SK-N-MC (cell line): ENCODE measurements at regions not wholly inside any gene's neighbourhood (a gene's known extent, or its start where the extent isn't known, plus 50 kb on each side); places are given as distances from the start of the nearest gene placed in this dataset.
A peak's percentile ranks its signal among the peaks of the same experiment; 100 is the strongest.

Source experiments
- DNase-seq: peaks from one replicate; pipeline ENCODE4 v3.0.0-alpha.2; 2011; ENCODE audit warnings: low read depth, low spot score
- H3K27ac ChIP-seq: fragments of 200-600 bp; sonication (generic); 2 replicates; pipeline ENCODE4 v1.5.1; 2016; ENCODE audit warnings: mixed run types
- H3K36me3 ChIP-seq: fragments of 200-600 bp; sonication (generic); 2 replicates; pipeline ENCODE4 v1.6.1; 2017; ENCODE audit warnings: antibody characterized with exemption, low read length, mixed read lengths; ENCODE audit not compliant: insufficient read depth
- H3K4me3 ChIP-seq: fragments of 200-600 bp; sonication (generic); 2 replicates; pipeline ENCODE4 v1.5.1; 2016
- H3K9ac ChIP-seq: fragments of 200-600 bp; sonication (generic); 2 replicates; pipeline ENCODE4 v1.8.0; 2017; ENCODE audit warnings: mixed run types, mixed read lengths; ENCODE audit not compliant: insufficient read length
- H3K9me3 ChIP-seq: fragments of 200-600 bp; sonication (generic); 2 replicates; pipeline ENCODE4 v1.6.1; 2017; ENCODE audit warnings: low read depth, mild to moderate bottlenecking, antibody characterized with exemption, low read length, moderate library complexity, mixed read lengths
- EZH2 ChIP-seq: fragments of 200-600 bp; sonication (generic); IDR thresholded peaks from one replicate; pipeline ENCODE4 v1.6.1; 2017; ENCODE audit warnings: antibody characterized with exemption
- FOXP2 ChIP-seq: optimal IDR thresholded peaks from 2 replicates; pipeline ENCODE3; 2011; ENCODE audit warnings: mild to moderate bottlenecking, moderate library complexity; ENCODE audit not compliant: insufficient read depth; ENCODE audit errors: extremely low read length, control extremely low read depth
- POLR2AphosphoS5 ChIP-seq: IDR thresholded peaks from 2 replicates; pipeline ENCODE4 v1.6.1; 2012; ENCODE audit warnings: mild to moderate bottlenecking, low read depth, low read length, borderline replicate concordance

DNA sequence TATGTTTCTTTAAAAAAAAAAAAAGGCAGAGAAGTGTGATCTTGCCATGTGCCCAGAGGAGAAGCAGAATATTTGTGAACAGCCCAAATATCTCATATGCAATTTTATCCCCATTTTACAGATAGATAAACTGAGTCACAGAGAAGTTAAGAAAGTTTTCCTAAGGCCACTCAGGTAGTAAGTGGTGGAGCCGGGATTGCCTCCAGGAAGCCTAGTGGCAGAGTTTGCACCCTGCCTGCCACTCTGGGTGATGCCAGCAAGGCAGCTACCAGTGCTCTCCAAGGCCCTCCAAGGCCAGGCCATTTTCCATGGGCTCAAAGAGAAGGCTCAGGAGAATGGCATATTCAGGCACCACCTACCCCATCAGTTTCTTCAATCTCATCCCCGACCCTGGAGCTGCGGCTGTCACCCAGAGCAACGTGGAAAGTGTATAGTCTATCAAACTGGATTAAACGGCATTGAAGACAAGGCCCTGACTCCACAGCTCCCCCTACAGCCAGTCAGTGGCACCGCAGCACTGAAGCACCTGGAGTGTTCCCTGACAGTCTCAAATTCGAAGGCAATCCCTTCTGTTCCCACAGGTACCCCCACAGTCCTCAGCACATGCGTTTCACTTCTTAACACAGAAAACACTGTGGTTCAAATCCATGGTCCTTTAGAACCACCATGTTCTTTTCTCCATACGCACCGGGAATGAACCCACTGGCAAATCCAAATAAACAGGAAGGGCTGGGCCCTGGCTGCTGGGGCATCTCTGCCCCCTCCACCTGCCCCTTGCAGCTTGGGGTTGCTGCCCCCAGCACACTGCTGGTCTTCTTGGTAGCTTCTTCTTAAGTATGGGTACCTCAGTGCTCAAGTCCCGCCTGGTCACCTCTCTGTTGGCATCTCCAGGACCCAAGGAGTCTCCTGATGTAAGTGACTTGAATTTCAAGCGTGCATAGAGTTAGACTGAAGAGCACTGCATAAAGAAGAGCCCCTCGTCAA is 175.3 kb downstream of the INHBB start:
- DNase-seq, result no peak

DNA sequence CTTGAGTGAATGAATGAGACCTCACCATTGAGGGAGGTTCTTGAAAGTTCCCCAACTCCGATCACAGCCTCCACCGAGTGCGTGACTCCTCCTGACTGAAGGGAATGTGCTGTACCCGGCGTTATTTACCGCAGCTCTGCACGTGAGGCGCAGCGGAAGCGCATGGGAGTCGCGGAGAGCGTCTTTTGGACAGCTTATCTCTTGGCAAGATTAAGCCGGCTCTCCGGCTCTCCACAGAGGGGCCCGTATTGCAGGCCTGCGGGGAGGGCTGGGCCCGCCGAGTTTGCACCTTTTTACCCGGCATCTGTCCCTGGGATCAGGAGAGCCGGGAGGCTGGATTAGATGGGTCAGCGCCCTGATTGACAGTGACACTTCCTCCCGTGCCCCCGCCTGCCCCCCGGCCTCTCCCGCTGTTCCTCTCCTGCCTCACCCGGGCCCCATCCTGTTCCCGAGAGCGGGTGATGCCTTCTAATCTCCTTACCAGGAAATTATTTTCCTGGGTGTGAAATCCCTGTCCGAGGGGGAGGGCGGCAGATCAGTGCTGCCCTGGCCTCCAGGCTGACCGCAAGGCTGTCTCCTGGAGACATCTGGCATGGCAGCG is 176.3 kb downstream of the INHBB start:
- H3K36me3 ChIP-seq, result no peaks in the 10 kb centered on the region
- DNase-seq, result no peak
- H3K9me3 ChIP-seq, result no peaks in the 10 kb centered on the region
- H3K27ac ChIP-seq, result no peak overlapping the region
- TF ChIP-seq POLR2AphosphoS5 (no peak), EZH2 (peak; percentile 6), FOXP2 (no peak)
- no peak overlapping the region for H3K4me3 ChIP-seq
- no peak overlapping the region for H3K9ac ChIP-seq

More for the DNA sequence above, 175.3 kb downstream of the INHBB start:
- Histone ChIP-seq H3K9me3 (no peaks in the 10 kb centered on the region), H3K4me3 (no peak overlapping the region), H3K36me3 (no peaks in the 10 kb centered on the region), H3K9ac (no peak overlapping the region), H3K27ac (no peak overlapping the region)
- no peak for TF ChIP-seq EZH2
- TF ChIP-seq FOXP2, result no peak
- no peak for TF ChIP-seq POLR2AphosphoS5

DNA sequence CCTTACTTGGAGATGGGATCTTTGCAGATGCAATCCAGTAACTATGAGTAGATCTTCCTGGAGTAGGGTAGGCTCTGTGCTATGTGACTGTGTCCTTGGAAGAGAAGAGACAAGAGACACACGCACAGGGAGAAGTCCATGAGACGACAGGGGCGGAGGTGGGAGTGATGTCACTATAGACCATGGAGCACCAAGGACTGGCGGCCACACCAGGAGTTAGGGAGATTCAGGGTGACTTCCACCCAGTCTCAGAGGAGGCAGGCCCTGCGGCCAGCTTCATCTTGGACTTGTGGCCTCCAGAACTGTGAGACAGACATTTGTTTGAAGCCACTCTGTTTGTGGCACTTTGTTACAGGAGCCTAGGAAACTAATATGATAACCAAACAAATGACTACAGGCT is 177.8 kb downstream of the INHBB start:
- no peak overlapping the region for H3K27ac ChIP-seq
- DNase-seq, result no peak
- H3K4me3 ChIP-seq, result no peak overlapping the region
- no peaks in the 10 kb centered on the region for H3K36me3 ChIP-seq
- no peak overlapping the region for H3K9ac ChIP-seq
- TF ChIP-seq EZH2, result no peak
- TF ChIP-seq FOXP2, result no peak
- no peak for TF ChIP-seq POLR2AphosphoS5
- no peaks in the 10 kb centered on the region for H3K9me3 ChIP-seq

DNA sequence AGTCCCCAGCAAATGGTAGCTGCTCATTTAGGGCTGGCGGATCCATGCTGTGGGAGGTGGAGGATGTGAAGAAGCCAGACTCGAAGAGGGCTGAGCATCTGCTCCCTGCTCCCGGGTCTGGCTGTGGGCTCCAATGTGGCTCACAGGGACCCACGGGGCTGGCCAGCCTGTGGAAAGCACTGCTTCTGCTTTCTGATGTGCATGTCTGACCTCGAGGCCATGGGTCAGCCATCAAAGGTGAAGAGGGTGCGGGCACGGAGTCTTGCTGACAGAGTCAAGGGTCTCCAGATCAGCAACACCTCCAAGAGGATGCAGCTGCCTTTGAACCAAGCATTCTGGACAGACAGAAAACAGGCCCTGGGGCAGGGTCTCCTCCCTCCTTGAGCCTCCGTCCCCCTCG is 178.2 kb downstream of the INHBB start:
- Histone ChIP-seq H3K9ac (no peak overlapping the region), H3K4me3 (no peak overlapping the region), H3K9me3 (no peaks in the 10 kb centered on the region), H3K36me3 (no peaks in the 10 kb centered on the region), H3K27ac (no peak overlapping the region)
- no peak for TF ChIP-seq EZH2
- no peak for TF ChIP-seq POLR2AphosphoS5
- TF ChIP-seq FOXP2, result no peak
- DNase-seq, result no peak

DNA sequence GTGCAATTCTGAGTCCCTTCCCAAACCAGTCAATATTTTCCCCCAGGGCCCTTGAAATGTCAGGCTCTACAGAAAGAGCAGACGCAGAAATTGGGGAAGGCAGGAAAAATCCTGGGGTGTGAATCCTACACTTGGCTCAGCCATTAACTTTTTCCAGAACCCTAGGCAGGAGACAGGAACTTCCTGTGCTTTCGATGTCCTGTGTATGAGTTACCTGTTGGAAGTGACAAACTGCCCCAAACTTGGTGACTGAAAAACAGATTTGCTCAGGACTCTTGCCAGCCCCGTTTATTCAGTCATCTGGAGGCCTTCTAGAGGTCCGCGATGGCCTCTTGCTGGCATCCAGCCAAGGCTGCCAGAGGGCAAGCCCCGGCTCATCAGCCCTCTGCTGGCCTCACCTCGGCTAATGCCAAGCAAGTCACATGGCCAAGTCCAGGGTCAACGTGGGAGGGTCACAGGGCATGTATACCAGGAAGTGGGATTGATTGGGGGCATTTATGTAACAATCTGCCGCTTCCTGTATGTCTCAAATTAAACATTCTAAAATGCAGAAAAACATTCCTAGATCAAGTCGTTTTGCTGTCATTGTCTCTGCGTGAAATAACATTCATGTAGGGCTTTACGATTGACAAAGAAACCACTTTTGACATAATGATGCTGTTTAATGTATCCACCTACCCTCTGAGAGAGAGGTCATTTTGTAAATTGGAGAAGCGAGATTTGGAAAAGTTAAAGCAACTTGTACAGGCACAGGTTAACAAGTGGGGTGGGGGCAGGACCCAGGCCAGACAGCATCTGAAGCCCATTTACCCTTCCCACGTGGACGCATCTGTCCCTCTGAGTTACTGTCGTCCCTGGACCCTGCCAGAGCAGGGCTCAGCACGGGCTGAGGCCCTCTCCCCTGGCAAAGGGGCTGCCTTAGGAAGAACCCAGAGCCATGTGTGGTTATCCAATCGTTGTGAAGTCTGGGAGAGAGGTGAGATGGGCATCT is 179.4 kb downstream of the INHBB start:
- Histone ChIP-seq H3K27ac (no peak overlapping the region), H3K9ac (no peak overlapping the region), H3K36me3 (no peaks in the 10 kb centered on the region), H3K4me3 (no peak overlapping the region), H3K9me3 (no peaks in the 10 kb centered on the region)
- TF ChIP-seq POLR2AphosphoS5, result no peak
- no peak for TF ChIP-seq FOXP2
- no peak for TF ChIP-seq EZH2
- no peak for DNase-seq

DNA sequence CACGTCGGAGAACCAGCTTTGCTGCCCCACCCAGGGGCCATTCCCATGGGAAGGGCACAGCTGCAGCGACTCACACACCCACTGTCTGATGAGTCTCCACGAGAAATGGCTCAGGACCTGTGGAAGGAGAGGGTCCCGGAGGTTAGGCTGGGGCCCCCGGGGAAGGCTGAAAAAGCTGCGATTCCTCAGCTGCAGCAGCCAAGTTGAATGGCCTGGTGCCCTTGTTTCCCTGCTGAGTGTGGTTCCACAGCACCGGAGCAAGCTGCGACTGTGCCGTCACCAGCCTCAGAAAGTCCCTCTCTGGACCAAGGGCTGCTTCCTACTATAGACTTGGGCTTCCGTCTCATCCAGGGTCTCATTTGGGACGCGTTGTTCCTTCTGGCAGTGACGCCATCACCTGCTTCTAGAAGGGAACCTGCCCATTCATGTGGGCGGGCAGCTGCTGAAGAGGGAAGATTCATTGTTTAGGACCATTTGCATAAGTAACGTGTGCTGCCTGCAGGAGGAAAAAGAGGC is 180.2 kb downstream of the INHBB start:
- DNase-seq, result no peak
- H3K9ac ChIP-seq, result no peak overlapping the region
- H3K27ac ChIP-seq, result no peak overlapping the region
- H3K9me3 ChIP-seq, result no peaks in the 10 kb centered on the region
- no peaks in the 10 kb centered on the region for H3K36me3 ChIP-seq
- TF ChIP-seq POLR2AphosphoS5, result no peak
- no peak for TF ChIP-seq FOXP2
- TF ChIP-seq EZH2, result no peak
- H3K4me3 ChIP-seq, result no peak overlapping the region

DNA sequence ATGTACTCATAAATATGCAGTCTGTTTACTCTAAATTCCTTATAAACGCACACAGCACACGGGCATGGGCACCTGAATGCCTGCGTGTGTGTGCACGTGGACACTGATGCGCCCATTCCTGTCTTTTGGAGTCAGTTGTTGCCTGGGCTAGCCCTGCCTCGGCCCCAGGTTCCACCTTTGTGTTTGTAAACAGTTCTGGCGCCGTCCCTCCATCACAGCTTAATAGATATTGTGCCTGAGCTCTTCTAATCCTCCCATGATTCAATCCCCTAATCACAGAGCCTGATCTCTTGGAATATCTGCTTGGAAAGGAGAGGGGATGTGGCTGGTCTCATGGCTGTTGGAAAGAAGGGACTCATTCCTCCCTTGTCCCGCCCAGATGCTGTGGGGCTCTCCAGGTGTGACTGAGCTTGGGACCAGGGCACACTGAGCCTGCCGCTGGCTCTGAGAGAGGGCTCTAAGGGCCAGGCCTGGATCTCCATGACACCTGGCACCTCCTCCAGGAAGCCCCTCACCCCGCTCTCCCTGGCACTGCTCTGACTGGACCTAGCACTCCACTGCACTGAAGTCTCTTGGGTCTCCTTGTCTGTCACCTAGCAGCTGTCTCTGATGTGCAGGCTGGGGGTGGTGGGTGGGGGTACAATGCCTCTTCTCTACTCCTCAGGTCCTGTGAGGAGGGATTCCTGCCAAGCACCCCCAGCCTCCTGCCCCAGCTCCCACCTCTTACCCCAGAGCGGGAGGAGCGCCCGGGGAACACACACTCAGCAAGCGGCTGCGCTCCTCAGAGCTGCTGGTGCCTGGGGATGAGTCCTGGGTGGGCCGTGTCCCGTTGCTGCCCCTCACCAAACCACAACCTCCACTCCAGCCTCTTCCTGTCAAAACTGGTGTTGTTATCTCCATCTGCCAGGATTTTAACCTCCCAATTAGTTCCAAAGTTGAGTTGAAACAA is 181.3 kb downstream of the INHBB start:
- Histone ChIP-seq H3K36me3 (no peaks in the 10 kb centered on the region), H3K9me3 (no peaks in the 10 kb centered on the region), H3K4me3 (no peak overlapping the region), H3K9ac (no peak overlapping the region), H3K27ac (no peak overlapping the region)
- DNase-seq, result no peak
- TF ChIP-seq FOXP2 (no peak), EZH2 (no peak), POLR2AphosphoS5 (no peak)
